ENCODE measurements at regions not wholly inside any gene's neighbourhood (a gene's known extent, or its start where the extent isn't known, plus 50 kb on each side); places are given as distances from the start of the nearest gene placed in this dataset.

DNA sequence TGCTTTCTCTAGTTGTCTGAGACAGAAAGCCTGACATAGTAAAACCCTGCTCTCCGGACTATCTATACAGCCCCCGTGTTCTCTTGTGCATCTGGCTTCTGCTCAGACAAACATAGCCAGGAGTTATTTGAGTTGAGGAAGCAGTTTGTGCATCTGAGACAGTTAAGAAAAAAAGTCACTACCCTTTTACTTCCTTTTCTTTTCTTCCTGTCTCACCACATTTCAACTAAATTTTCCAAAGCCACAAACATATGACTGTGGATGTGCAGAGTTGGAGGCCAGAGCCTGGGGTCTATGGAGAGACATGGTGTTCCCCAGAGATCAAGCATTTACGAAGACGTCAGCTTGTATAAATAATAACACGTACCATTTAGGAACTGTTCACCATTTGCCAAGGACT, 158.5 kb upstream of the FGGY start:
- no peaks in the 10 kb centered on the region for H3K9me3 ChIP-seq (ENCODE audit: control insufficient read depth, low read length)
- 95 to 100% methylated on average over 5 of the region's 5 CpGs for WGBS, 2 experiments
- no peak overlapping the region for H3K4me3 ChIP-seq (ENCODE audit: insufficient read depth, low read depth, low read length)
- no peak overlapping the region for H3K27ac ChIP-seq (ENCODE audit: insufficient read depth, low read depth, low read length, poor library complexity, severe bottlenecking)
- no peaks in the 10 kb centered on the region for H3K36me3 ChIP-seq (ENCODE audit: control insufficient read depth, insufficient read depth, low read length)
- no peaks in the 10 kb centered on the region for H3K27me3 ChIP-seq (ENCODE audit: control insufficient read depth, insufficient read depth, low read length, poor library complexity, severe bottlenecking)
- H3K4me1 ChIP-seq (ENCODE audit: control insufficient read depth, insufficient read depth, low read length): no peaks in the 10 kb centered on the region

DNA sequence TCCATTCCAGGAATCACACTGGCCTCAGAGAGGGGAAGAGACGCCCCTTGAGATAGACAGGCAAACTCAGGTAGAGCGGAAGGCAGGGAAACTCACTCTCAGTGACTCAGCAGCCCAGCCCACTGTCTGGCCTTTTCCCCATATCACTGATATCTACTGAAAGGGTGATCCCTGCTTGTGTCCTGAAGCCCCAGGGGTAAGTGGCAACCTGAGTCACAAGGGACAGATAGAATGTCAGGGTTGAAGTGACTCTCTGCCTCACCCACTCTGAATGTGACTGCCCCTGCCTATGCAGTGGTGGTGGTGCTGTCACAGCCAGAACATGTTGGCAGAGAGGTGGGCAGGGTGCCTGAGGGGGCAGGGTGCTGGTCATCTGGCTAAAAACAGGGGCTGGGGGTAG, 157.5 kb upstream of the FGGY start:
- H3K4me1 ChIP-seq (ENCODE audit: control insufficient read depth, insufficient read depth, low read length): no peaks in the 10 kb centered on the region

DNA sequence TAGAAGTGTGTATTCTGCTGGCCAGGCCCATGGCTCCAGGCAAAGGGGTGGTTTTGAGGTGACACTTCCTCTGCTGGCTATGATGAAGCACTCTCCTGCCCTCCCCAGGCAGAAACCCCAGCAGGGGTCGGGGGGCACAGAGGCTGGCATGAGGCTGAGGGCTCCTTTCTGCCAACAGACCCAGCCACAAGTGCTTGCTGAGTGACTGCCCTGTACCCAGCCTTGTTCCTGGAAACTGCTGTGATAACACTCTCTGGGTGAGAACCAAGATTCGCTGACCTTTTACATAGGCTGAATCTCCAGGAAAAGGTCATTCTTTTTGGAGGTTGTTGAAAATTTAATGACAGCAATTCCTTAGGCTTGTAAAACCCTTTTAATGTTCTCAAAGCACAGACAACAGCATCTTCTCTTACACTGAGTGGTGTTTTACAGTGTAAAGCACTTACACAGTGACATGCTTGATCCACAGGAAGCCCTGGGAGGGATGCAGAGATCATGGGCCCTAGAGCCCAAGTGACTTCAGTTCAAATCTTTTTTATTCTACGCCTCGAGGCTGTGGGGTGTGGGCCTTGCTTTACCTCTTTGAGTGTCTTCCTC, 155.5 kb upstream of the FGGY start:
- WGBS, 2 experiments: 84 to 89% methylated on average over 4 of the region's 4 CpGs
- Histone ChIP-seq H3K27me3 (ENCODE audit: control insufficient read depth, insufficient read depth, low read length, poor library complexity, severe bottlenecking) (peaks cover 3% of the 10 kb centered on the region), H3K4me1 (ENCODE audit: control insufficient read depth, insufficient read depth, low read length) (no peaks in the 10 kb centered on the region), H3K27ac (ENCODE audit: insufficient read depth, low read depth, low read length, poor library complexity, severe bottlenecking) (no peak overlapping the region), H3K36me3 (ENCODE audit: control insufficient read depth, insufficient read depth, low read length) (no peaks in the 10 kb centered on the region), H3K4me3 (ENCODE audit: insufficient read depth, low read depth, low read length) (no peak overlapping the region), H3K9me3 (ENCODE audit: control insufficient read depth, low read length) (no peaks in the 10 kb centered on the region)

More for the DNA sequence above, 157.5 kb upstream of the FGGY start:
- Histone ChIP-seq H3K36me3 (ENCODE audit: control insufficient read depth, insufficient read depth, low read length) (no peaks in the 10 kb centered on the region), H3K9me3 (ENCODE audit: control insufficient read depth, low read length) (no peaks in the 10 kb centered on the region), H3K27ac (ENCODE audit: insufficient read depth, low read depth, low read length, poor library complexity, severe bottlenecking) (no peak overlapping the region), H3K27me3 (ENCODE audit: control insufficient read depth, insufficient read depth, low read length, poor library complexity, severe bottlenecking) (no peaks in the 10 kb centered on the region), H3K4me3 (ENCODE audit: insufficient read depth, low read depth, low read length) (no peak overlapping the region)
- 89 to 92% methylated on average over 2 of the region's 2 CpGs for WGBS, 2 experiments

DNA sequence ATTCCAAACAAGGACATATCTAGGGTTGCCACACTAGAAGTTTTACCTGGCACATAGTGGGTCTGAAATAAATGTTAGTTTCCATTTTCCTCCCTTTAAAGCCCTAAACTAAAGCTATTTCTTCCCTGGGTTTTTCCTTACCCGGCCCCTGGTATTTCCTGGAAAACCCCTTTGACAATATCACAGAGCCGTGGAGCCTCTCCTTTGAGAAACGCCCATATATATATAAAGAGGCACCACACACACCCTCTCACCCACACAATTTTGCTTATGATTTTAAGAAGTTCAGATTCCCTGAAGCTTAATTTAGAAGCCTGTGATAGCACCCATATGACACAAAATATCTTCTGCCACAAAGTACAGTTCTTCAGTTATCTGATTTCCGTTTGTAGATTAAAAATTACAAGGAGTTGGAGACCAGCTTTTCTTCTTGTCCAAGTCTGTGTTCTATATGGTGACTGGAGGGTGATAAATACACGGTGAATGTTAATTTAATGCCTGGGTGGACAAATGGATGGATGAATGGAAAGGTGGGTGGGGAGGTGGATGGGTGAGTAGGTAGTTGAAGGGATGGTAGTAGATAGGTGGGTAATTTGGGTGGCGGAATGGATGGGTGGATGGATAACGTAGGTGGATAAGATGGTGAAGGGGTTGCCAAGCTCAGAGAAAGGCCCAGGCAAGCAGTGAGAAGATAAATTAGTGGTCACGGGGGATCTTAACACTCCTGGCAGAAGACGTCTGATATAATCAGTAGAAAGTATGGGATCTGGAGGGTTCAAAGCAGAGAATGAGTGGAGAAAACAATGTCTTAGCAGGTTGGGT, 154.4 kb upstream of the FGGY start:
- Histone ChIP-seq H3K4me3 (ENCODE audit: insufficient read depth, low read depth, low read length) (no peak overlapping the region), H3K4me1 (ENCODE audit: control insufficient read depth, insufficient read depth, low read length) (no peaks in the 10 kb centered on the region), H3K9me3 (ENCODE audit: control insufficient read depth, low read length) (no peaks in the 10 kb centered on the region), H3K36me3 (ENCODE audit: control insufficient read depth, insufficient read depth, low read length) (no peaks in the 10 kb centered on the region), H3K27me3 (ENCODE audit: control insufficient read depth, insufficient read depth, low read length, poor library complexity, severe bottlenecking) (peaks cover 15% of the 10 kb centered on the region), H3K27ac (ENCODE audit: insufficient read depth, low read depth, low read length, poor library complexity, severe bottlenecking) (no peak overlapping the region)
- 90 to 96% methylated on average over 9 of the region's 9 CpGs for WGBS, 2 experiments

DNA sequence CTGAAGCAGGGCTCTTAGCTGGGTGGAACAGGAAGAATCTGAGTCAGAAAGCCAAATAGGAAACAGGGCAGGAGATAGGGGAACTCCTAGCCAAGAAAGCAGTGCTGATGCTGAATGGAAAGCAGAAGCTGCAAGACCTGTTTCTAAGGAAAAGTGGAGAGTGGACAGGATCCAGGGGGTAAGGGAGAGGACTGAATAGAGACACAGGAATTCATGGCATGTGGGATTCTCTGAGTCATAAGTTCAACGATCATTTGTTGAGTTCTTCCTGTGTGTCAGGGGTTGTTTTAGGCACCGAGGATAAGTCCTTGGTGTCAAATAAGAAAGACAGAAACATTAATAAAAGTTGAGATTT, 153.8 kb upstream of the FGGY start:
- H3K27ac ChIP-seq (ENCODE audit: insufficient read depth, low read depth, low read length, poor library complexity, severe bottlenecking): no peak overlapping the region
- no peak overlapping the region for H3K4me3 ChIP-seq (ENCODE audit: insufficient read depth, low read depth, low read length)
- no peaks in the 10 kb centered on the region for H3K36me3 ChIP-seq (ENCODE audit: control insufficient read depth, insufficient read depth, low read length)
- H3K4me1 ChIP-seq (ENCODE audit: control insufficient read depth, insufficient read depth, low read length): no peaks in the 10 kb centered on the region
- 71 to 73% methylated on average over 2 of the region's 2 CpGs for WGBS, 2 experiments
- no peaks in the 10 kb centered on the region for H3K9me3 ChIP-seq (ENCODE audit: control insufficient read depth, low read length)
- peaks cover 17% of the 10 kb centered on the region for H3K27me3 ChIP-seq (ENCODE audit: control insufficient read depth, insufficient read depth, low read length, poor library complexity, severe bottlenecking)

DNA sequence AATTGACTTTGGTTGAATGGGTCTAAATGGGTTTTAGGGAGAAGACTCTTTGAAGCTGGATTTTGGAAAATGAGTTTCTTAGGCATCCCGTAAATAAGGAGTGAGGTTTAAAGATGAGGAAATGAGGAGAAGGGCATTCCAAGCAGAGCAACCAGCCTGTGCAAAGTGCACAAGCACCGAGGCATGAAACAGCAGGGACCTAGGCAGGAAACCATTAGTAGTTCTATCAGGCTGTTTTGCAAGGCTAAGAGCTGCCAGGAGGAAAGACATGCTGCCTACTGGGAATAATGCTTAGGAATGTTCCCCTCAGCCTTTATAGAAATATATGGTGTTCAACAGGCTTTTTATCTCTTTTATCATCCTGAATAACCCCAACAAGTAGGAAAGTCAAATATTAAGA, 153.1 kb upstream of the FGGY start:
- 40 to 46% methylated on average over 2 of the region's 2 CpGs for WGBS, 2 experiments
- Histone ChIP-seq H3K27ac (ENCODE audit: insufficient read depth, low read depth, low read length, poor library complexity, severe bottlenecking) (no peak overlapping the region), H3K36me3 (ENCODE audit: control insufficient read depth, insufficient read depth, low read length) (no peaks in the 10 kb centered on the region), H3K4me1 (ENCODE audit: control insufficient read depth, insufficient read depth, low read length) (no peaks in the 10 kb centered on the region), H3K9me3 (ENCODE audit: control insufficient read depth, low read length) (no peaks in the 10 kb centered on the region), H3K4me3 (ENCODE audit: insufficient read depth, low read depth, low read length) (no peak overlapping the region), H3K27me3 (ENCODE audit: control insufficient read depth, insufficient read depth, low read length, poor library complexity, severe bottlenecking) (peaks cover 17% of the 10 kb centered on the region)

DNA sequence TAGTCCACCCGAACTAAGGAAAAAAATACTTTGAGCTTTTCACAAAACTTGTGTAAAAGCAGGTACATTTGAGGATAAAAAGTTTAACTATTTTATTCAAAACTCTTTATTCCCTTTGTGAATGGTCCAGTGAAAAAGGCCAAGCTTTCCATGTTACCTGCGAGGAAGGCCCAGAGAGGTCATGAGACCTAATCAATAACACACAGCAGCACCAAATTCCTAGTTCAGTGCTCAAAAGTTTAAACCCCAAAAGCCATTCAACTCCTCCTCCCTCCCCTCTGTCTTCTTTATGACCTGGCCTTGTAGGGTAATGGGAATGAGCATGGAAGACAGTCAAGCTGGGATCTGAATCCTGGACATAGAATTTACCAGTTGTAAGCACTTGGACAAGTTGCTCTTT, 151.9 kb upstream of the FGGY start:
- 95 to 100% methylated on average over 1 to 2 of the region's 2 CpGs for WGBS, 2 experiments

DNA sequence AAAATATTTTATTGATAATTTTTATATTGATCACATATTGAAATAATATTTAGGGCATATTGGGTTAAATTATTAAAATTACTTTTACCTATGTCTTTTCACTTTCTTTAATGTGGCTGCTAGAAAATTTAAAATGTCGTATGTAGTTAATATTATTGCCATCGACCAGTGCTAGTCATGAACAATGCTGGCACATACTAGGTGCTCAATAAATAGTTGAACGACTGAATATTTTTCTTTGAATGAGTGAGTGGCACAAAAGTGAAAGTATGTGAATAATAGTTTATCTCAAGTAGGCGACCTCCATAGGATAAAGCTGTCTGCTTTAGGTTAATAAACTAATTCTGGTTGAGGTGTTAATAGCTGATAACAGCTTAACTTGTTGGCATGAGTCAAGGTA, 150.8 kb upstream of the FGGY start:
- H3K4me1 ChIP-seq (ENCODE audit: control insufficient read depth, insufficient read depth, low read length): no peaks in the 10 kb centered on the region
- 93% methylated on average over 4 of the region's 4 CpGs for WGBS, 2 experiments
- no peak overlapping the region for H3K27ac ChIP-seq (ENCODE audit: insufficient read depth, low read depth, low read length, poor library complexity, severe bottlenecking)
- peaks cover 17% of the 10 kb centered on the region for H3K27me3 ChIP-seq (ENCODE audit: control insufficient read depth, insufficient read depth, low read length, poor library complexity, severe bottlenecking)
- H3K4me3 ChIP-seq (ENCODE audit: insufficient read depth, low read depth, low read length): no peak overlapping the region
- no peaks in the 10 kb centered on the region for H3K36me3 ChIP-seq (ENCODE audit: control insufficient read depth, insufficient read depth, low read length)
- H3K9me3 ChIP-seq (ENCODE audit: control insufficient read depth, low read length): no peaks in the 10 kb centered on the region

More for the DNA sequence above, 151.9 kb upstream of the FGGY start:
- Histone ChIP-seq H3K36me3 (ENCODE audit: control insufficient read depth, insufficient read depth, low read length) (no peaks in the 10 kb centered on the region), H3K27me3 (ENCODE audit: control insufficient read depth, insufficient read depth, low read length, poor library complexity, severe bottlenecking) (peaks cover 17% of the 10 kb centered on the region), H3K4me1 (ENCODE audit: control insufficient read depth, insufficient read depth, low read length) (no peaks in the 10 kb centered on the region), H3K27ac (ENCODE audit: insufficient read depth, low read depth, low read length, poor library complexity, severe bottlenecking) (no peak overlapping the region), H3K9me3 (ENCODE audit: control insufficient read depth, low read length) (no peaks in the 10 kb centered on the region), H3K4me3 (ENCODE audit: insufficient read depth, low read depth, low read length) (no peak overlapping the region)

DNA sequence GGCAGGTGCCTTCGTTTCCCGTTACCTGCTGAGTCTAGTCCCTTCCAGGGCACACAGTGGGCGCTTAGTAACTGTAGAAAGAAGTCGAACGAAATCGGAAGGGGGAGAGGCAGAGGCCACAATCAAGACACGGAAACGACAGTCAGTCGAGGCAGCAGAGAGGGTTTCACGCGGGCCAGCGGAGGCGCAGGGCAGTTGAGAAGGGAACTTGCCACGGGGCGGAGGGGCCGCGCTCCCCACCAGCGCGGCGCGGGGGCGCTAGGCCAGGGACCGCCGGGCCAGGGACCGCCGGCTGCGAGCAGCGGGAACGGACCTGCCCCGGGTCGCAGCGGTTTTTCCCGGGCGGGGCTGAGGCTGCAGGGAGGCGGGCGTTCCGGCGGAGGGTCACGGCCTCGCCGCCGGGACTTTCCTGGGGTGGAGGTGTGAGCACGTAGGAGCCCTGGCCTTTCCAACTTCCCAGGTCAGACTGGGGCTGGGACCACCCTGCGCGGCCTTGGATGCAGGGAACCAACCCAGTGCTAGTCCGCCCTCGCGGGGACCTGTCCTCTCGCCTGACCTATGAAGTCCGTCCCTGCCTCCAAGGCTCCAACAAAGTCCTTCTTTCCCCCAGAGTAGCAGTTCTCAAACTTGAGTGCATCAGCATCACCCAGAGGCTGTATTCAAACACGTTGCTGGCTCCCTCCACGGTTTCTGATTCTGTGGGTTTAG, 150.1 kb upstream of the FGGY start:
- WGBS, 2 experiments: 5 to 6% methylated on average over 52 of the region's 52 CpGs
- H3K4me1 ChIP-seq (ENCODE audit: control insufficient read depth, insufficient read depth, low read length): no peaks in the 10 kb centered on the region
- no peaks in the 10 kb centered on the region for H3K36me3 ChIP-seq (ENCODE audit: control insufficient read depth, insufficient read depth, low read length)
- no peaks in the 10 kb centered on the region for H3K9me3 ChIP-seq (ENCODE audit: control insufficient read depth, low read length)
- H3K4me3 ChIP-seq (ENCODE audit: insufficient read depth, low read depth, low read length): peak overlapping the region; percentile 30
- H3K27me3 ChIP-seq (ENCODE audit: control insufficient read depth, insufficient read depth, low read length, poor library complexity, severe bottlenecking): peaks cover 17% of the 10 kb centered on the region
- no peak overlapping the region for H3K27ac ChIP-seq (ENCODE audit: insufficient read depth, low read depth, low read length, poor library complexity, severe bottlenecking)

DNA sequence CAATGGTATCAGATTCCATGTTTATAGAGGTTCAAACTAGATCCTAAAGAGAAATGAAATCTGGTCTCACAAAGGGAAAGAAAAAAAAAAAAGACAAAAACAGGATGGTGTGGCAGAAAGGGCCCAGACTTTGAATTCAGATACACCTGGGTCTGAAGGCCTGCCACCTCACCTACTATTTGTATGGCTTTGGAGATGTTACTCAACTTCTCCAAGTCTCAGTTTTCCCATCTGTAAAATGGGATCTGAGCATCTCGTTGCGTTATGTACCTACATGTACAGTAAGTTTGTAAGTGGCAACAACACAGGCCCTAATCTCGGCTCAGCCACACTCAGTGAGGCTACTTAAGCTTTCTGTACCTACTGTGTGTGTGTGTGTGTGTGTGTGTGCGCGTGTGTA, 147.5 kb upstream of the FGGY start:
- Histone ChIP-seq H3K27ac (ENCODE audit: insufficient read depth, low read depth, low read length, poor library complexity, severe bottlenecking) (no peak overlapping the region), H3K9me3 (ENCODE audit: control insufficient read depth, low read length) (no peaks in the 10 kb centered on the region), H3K36me3 (ENCODE audit: control insufficient read depth, insufficient read depth, low read length) (no peaks in the 10 kb centered on the region), H3K4me1 (ENCODE audit: control insufficient read depth, insufficient read depth, low read length) (no peaks in the 10 kb centered on the region), H3K27me3 (ENCODE audit: control insufficient read depth, insufficient read depth, low read length, poor library complexity, severe bottlenecking) (peaks cover 17% of the 10 kb centered on the region), H3K4me3 (ENCODE audit: insufficient read depth, low read depth, low read length) (no peak overlapping the region)
- WGBS, 2 experiments: 89 to 92% methylated on average over 3 of the region's 5 CpGs

Measured in ectodermal cell (in vitro differentiated cells).